GM13977 (cell line): ENCODE measurements at regions not wholly inside any gene's neighbourhood (a gene's known extent, or its start where the extent isn't known, plus 50 kb on each side); places are given as distances from the start of the nearest gene placed in this dataset.

Experiments
- DNase-seq: peaks from one replicate; pipeline ENCODE4 v3.0.0; 2012; ENCODE audit warnings: low spot score
- CTCF ChIP-seq: IDR thresholded peaks from 2 replicates; pipeline ENCODE4 v1.5.1; 2012; ENCODE audit warnings: mild to moderate bottlenecking, control low read depth; ENCODE audit not compliant: insufficient read depth; ENCODE audit errors: extremely low read depth, missing control alignments
- in situ Hi-C: fragments of 300-500 bp; cut with MboI; formaldehyde crosslinking; loops from one replicate; pipeline ENCODE4 v1.12.0; 2022; ENCODE audit warnings: low sequenced_read_pairs, low pct_unique_long_range_greater_than_20kb, mixed read lengths, inconsistent platforms; ENCODE audit not compliant: unreplicated experiment

GRCh38 chr13:71034018-71034417 lies 833.0 kb downstream of the DACH1 start:
- TF ChIP-seq CTCF: no peak
- in situ Hi-C loops: no loop called here
- no peak for DNase-seq

DNA sequence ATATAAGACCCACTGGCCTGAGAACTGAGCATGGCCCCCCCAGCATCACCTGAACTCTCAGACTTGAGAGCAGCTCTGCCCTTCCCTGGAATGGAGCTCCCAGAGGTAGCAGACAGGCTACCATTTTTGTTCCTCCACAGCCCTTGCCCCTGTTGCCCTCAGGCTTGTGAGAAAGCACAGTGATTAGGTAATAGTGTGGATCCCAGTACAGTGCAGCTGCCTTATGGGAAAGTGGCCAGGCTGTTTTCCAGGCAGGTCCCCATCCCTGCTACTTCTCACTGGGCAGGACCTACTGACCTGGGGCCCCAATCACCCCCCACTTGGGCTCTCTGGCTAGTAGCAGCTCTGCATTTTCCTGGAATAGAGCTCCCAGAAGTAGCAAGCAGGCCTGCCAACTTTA lies 834.0 kb downstream of the DACH1 start:
- DNase-seq: no peak
- in situ Hi-C loops: no loop called here
- TF ChIP-seq CTCF: no peak

DNA sequence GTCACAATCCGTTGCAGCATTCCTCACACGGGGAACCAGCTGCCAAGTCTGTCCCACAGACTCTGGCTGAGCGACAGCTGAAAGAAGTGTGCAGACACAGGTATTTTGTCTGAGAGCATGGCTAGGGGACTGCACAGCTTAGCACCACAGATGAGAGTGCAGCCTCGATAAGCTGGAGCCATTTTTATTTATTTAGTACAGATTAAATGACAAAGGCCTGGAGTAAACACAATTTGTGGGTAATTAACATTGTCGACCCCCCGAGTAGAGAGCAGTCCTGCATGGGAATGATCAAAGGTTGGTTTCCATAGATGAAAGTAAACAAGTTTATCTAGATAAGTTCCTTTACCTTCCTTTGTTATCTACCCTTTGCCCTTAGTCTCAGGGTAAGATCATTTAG lies 836.2 kb downstream of the DACH1 start:
- in situ Hi-C loops: no loop called here
- no peak for TF ChIP-seq CTCF
- DNase-seq: no peak

- TF ChIP-seq CTCF: no peak
- in situ Hi-C loops: no loop called here
- DNase-seq: no peak
These were observed 838.1 kb downstream of the DACH1 start for GRCh38 chr13:71028884-71029283.

- DNase-seq: no peak
- in situ Hi-C loops: no loop called here
- no peak for TF ChIP-seq CTCF
These were observed 845.1 kb downstream of the DACH1 start for GRCh38 chr13:71021825-71022422.

DNA sequence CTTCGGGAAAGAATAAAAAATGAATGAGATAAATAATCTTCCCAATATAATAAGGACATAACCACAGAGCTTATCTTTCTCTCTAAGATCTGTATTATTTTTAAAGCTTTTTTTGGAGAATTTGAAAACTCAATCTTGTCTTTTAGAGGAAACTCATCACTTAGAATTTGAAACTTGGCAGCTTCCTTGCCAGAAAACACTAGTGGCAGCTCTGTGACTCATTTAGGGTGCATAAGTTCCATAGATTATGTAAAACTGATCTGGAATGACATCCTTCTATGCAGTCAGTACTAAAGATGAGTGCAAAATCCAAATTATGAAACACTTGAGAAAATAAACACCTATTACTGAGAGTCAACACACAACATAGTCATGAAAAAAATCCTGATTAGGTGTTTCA lies 848.0 kb downstream of the DACH1 start:
- in situ Hi-C loops: no loop called here
- no peak for DNase-seq

More for the DNA sequence above, 848.0 kb downstream of the DACH1 start:
- TF ChIP-seq CTCF: no peak
